TTC549 (cell line): ENCODE measurements at regions not wholly inside any gene's neighbourhood (a gene's known extent, or its start where the extent isn't known, plus 50 kb on each side); places are given as distances from the start of the nearest gene placed in this dataset.
"Not testable (repeated sequence)": the region's sequence is repeated elsewhere in the genome, so short reads cannot be mapped to it uniquely, and the experiment has no call there.

Experiments
- FAIRE-seq: peaks from 2 replicates; lab custom pipeline; 2012; peaks lifted over from hg19 to GRCh38; lab: Jason Lieb, UNC

DNA sequence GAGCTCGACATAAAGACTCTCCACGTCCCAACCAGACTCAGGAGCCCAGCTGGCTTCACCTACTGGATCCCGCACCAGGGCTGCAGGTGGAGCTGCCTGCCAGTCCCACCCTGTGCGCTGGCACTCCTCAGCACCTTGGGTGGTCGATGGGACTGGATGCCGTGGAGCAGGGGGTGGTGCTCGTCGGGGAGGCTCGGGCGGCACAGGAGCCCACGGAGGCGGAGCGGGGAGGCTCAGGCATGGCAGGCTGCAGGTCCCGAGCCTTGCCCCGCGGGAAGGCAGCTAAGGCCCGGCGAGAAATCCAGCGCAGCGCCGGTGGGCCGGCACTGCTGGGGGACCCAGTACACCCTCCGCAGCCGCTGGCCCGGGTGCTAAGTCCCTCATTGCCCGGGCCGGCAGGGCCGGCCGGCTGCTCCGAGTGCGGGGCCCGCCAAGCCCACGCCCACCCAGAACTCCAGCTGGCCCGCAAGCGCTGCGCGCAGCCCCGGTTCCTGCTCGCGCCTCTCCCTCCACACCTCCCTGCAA is 1520.7 kb downstream of the SUCLG1 start:
- FAIRE-seq, result not testable (repeated sequence)

DNA sequence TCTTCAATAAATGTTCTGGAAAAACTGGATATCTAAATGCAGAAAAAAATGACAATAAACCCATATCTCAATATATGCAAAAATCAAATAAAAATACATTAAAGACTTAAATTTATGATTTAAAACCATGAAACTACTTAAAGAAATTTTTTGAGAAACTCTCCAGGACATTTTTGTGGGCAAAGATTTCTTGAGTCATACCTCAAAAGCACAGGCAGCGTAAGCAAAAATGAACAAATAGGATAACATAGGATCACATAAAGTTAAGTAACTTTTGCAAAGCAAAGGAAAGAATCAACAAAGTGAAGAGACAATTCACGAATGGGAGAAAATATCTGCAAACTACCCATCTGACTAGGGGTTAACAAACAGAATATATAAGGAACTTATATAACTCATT is 1545.5 kb downstream of the SUCLG1 start:
- FAIRE-seq, result no peak

DNA sequence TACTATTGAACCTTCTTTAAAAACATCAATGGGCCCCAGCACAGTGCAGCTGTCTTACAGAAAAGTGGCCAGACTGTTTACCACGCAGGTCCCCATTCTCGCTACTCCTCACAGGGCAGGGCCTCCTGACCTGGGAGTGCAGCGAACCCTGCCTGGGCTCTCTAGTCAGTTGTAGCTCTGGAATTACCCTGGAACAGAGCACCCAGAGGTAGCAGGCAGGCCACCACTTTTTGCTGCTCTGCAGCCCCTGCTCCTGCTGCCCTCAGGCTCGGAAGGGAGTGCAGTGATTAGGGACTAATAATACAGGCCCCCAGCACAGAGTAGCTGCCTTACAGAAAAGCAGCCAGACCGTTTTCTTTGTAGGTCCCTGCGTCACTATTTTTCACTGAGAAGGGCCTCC is 1563.0 kb downstream of the SUCLG1 start:
- FAIRE-seq, result no peak

DNA sequence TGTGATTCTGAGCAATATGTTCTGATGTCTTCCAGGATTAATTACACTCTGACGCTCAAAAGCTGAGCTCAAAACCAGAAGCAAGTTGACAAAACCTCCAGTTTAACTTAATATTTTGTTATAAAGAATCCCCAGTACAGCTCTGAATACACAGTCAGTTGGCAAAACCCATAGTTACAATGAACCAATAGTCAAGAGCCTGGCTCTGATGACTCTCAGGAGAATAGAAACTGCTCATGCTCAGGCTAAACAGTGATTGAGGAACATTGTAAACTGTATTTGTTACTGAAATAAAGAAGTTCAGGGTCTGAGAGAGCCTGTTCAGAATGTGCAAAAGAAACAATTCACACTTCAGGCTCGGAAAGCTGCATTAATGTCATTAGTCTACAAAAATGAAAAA is 1565.9 kb downstream of the SUCLG1 start:
- FAIRE-seq, result no peak

DNA sequence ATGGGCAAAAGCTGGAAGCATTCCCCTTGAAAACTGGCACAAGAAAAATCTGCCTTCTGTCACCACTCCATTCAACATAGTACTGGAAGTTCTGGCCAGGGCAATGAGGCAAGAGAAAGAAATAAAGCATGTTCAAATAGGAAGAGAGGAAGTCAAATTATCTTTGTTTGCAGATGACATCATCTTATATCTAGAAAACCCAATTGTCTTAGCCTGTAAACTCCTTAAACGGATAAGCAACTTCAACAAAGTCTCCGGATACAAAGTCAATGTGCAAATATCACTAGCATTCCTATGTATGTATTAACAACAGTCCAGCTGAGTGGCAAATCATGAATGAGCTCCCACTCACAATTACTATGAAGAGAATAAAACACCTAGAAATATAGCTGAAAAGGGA is 1579.3 kb downstream of the SUCLG1 start:
- no peak for FAIRE-seq

DNA sequence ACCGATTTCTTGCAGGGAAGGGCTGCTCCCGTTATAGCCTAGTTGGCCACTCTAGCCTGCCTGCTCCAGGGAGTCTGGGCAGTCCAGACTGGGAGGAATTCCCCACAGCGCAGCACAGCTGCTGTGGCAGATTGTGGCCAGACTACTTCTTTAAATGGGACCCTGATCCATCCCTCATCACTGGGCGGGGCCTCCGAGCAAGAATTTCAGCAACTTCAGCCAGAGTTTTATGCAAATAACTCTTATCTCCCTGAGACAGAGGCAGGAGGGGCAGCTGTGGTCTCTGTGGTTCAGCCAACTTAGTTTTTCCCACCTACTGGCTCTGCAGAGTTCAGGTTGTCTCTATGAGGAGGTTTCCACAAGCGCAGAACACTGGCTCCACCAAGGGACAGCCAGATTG is 1583.2 kb downstream of the SUCLG1 start:
- FAIRE-seq, result no peak

DNA sequence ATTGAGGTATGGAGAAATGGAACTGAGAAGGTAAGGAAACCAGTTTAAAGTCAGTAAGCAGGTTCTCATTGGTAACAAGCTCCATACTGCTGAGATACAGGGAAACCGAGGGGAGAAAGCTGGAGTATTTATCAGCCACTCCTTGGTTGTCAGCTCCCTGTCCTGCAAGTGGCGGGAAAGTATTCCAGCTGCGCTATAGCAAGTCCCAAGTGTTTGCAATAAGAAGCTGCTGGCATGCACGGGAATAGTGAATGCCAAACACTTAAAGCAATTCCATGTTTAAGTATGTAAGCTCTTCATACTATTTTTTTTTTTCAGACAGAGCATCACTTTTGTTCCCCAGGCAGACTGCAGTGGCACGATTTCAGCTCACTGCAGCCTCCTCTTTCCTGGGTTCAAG is 1601.1 kb downstream of the SUCLG1 start:
- FAIRE-seq, result no peak

DNA sequence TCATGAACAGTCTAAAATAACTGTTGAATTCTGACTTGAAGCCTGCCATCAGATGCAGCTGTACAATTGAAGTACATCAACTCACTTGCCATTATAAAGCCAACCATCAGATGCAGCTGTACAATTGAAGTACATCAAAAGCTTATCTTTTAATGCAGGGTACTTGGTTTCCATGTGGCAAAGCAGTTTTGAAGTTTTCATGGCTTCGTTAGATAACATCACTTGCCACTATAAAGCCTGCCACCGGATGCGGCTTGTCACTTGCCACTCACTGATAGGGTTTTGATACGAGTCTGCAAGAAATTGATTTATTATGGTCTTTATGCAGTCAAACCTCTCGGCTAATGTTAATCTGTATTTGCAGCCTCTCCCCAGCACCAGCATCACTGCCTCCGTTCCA is 1605.8 kb downstream of the SUCLG1 start:
- FAIRE-seq, result no peak

DNA sequence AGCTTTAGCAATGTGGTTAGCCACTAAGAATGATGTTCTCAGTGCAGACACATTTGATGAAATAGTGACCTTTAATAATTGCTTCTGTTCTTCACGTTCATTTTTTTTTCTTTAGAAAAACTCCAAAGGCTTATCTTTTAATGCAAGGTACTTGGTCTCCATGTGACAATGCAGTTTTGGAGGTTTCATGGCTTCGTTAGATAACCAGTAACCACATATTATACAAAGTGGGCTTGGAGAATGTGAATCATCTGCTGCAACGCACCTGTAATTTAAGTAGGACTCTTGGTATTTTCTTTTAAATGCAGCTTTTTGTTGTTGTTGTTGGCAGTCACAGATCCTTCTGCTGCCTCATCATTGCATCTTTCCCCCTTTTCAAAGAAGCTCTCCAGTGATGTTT is 1606.3 kb downstream of the SUCLG1 start:
- FAIRE-seq, result no peak

DNA sequence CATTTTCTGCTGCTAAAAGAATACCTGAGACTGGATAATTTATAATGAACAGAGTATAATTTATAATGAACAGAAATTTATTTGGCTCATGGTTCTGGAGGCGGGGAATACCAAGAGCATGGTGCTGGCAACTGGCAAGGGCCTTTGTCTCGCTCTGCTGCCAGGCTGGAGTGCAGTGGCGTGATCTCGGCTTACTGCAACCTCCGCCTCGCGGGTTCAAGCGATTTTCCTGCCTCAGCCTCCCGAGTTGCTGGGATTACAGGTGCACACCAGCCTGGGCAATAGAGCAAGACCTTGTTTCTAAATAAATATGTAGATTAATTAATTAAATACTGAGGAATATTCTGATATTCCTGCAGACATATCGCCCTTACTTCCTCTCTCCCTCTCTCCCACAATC is 1610.8 kb downstream of the SUCLG1 start:
- no peak for FAIRE-seq

DNA sequence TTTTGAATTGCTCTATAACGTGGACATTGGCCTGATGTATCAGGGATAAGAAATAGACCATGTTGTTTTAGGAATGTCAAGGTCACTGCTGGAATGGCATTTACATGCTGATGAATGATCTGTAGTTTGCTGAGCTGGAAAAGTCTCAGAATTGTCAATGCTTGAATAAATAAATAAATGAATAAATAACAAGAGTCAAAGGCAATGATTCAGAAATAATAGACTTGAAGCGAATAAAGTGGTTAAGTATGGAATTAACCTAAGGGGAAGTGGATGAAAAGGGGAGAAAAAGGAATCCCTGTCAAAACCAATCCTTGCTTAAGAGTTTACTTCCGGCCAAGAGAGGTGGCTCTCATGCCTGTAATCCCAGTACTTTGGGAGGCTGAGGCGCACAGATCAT is 1620.0 kb downstream of the SUCLG1 start:
- no peak for FAIRE-seq

DNA sequence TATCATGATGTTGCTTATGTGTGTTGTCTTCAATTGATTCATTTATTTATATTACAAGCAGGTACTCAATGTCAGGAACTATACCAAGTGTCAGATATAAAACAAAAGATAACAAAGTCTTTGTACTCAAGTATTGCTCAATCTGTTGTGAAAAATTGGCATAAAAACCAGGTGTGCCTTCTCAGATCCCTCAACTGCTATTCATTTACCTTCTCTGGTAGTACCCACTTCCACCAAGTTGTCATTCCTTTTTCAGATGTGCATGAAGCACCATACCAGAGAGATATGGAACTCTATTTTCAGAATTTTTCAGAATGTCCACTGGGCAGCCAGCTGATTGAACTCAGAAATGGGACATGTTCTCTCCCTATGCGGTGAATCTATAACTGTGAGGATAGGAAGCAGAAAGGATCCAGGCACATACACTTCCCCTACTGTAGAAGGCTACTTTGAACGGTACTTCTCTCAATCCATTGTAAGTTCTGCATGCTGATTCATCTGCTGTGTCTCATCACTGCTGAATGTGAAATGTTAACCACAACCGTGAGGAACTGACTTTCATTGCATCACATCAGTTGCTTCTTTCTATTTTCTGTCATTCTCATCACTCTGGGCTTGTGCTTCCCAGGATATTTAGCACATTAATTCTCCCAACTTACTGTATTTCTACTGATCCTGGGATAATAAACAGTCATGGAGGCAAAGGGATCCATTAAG is 1621.3 kb downstream of the SUCLG1 start:
- FAIRE-seq, result no peak

DNA sequence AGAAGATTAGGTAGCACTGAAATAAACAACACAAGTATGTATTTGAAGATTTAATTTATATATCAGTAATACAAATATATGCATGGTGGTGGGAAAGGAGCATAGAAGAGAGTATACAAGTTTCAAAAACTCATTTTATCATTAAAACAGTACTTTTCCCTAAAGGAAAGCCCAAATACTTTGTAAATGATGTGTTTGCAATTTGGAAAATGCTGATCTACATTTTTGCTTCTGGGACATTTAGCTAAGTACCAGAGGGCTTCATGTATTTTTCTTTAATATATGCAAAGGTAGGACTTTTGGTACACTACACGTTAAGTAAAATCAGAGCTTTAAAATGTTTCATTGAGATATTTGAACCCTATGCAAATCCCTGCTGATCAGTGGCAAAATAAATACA is 1624.2 kb downstream of the SUCLG1 start:
- FAIRE-seq, result no peak

DNA sequence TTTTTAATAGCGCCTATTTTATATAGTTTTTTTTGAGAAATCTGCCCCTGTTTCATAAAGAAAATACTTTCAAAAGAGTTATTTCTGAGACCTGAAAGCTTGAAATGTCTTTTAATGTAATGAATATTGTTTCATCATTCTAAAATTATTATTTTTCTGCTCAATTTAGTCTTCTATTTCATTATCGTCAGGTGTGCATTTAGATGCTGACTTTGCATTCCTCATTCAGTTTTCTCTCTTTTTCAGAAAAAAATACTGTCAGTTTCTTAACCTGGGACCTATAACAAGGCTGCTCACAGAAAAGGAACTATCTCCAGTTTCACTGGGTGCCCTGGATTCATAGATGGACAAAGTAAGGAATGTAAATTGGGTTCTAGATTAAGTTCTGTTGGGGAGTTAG is 1631.7 kb downstream of the SUCLG1 start:
- FAIRE-seq, result no peak

DNA sequence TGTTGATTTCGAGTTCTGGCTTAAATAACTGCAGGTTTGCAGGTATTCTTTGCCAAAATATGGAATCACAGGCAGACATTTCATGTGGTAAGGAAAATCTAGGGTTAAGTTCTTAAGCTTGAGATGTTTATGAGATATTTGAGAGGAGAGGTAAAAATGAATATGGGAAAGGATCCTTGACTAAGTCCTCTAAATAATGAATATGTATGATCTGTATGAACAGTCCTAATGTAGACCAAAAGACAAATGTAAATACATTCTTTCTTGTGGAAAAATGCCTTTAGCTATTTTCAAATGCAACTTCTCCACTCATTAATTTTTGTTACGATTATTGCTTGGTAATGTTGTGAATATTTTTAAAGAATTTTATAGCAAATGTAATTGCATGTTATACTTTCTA is 1632.6 kb downstream of the SUCLG1 start:
- no peak for FAIRE-seq

DNA sequence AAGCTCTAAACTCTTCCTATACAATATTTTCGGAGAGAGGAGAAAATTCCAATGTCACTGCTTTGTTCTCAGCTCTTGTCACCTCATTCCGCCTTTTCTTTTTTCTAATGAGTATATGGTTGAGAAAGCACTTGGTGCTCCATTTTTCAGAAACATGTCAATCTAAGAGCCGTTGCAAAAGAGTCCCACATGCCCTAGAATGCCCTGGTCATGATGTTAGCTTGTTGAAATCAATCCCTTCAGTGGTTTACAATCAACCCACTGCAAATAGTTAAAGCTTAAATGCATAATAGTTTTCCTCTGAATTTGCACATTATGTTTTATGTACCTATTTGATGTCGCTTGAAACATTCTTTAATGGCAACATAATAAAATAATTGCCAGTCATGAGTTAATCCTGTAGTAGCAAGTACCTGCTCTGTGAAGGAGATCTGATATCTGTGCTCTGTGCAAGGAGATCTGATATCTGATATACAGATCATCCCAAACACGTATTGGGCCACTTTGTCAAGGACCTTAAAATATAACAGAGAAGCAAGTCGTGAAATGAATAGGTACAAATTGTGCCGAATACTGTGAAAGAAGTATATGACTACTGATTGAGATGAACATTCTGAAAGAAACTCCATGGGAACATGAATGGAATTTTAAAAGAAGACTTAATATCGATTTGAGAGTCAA is 1633.5 kb downstream of the SUCLG1 start:
- FAIRE-seq, result no peak

DNA sequence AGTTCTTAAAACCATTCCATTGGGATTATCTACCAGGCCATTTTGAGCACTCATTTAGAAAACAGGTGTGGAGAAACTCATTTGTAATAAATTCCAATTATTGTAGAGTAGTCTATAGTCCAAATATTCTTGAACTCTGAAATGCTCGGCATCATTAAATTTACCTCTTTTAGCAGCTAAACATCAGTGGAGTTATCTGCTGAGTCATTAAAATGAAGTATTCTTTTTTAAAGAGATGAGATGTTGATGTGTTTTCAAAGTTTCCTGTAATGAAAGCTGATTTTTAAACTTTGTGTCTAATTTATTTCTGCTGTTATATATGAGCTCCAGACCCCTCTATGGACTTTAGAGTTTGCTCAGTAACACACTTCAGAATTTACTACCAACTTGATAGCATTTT is 1635.2 kb downstream of the SUCLG1 start:
- FAIRE-seq, result no peak

DNA sequence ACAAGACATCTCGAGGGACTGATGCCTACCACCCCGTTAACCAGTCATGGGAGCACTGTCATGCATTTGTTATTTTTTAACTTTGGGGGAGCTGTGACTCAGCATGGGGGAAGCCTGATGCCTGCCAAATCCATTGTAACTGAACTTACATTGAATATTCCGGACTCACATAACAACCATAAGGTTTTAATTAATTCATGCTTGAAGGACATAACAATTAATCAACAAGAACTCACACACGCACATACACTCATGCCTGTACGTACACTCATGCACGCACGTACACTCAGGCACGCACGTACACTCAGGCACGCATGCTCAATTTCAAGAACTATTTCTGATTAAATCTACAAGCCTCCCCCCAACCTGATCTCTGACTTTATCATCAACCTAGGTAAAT is 1639.1 kb downstream of the SUCLG1 start:
- no peak for FAIRE-seq

DNA sequence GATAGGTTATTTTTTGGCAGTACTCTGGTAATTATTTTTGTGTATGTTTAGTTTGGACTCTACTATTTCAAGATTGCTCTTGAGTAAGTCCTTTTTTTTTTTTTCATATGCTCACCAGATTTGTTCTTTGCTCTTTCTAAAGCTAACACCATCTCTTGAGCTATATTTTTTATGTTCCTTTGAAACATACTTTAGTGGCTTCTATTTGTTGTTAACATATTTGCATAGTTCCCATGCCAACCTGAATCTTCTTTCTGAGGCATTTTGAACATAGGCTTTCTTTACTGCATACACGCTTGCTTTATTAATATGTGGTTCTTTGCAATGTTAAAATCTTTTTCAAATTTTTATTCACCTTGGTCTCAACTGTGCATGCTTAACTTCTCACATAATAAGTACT is 1644.9 kb downstream of the SUCLG1 start:
- FAIRE-seq, result no peak

DNA sequence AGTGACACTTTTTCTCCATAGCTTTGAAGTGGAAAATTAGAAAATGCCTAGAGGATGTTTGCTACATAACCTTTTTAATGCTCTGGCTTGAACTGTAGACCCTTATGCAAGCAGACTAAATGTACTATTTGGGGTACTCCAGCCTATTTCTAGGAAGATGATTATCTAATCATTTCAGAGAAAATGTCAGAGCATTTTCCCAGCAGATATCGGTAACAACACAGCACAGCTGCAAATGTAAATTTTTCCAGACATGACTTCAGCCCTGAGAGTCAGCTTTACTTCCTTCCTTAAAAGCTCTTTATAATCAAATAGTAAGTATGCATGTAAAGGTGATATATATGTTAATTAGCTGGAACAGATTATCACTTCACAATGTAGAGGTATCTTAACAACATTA is 1647.1 kb downstream of the SUCLG1 start:
- no peak for FAIRE-seq

DNA sequence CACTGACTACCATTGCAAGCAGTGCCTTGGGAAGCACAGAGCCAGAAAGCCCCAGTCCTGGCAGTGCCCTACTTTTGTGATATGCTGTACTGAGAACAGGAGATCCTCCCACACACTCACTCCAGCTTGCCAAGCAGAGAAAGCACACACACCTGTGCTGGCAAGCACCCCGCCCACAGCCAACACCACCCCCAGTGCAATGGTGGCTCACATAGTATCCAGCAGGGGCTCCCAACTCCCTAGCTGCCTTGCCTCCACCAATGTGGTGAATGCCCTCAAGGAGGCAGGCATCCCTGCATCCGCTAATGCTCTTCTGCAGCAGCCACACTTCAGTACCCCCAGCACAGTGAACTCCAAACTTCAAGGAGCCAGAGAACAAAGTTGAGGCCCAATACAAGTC is 1655.8 kb downstream of the SUCLG1 start:
- no peak for FAIRE-seq

DNA sequence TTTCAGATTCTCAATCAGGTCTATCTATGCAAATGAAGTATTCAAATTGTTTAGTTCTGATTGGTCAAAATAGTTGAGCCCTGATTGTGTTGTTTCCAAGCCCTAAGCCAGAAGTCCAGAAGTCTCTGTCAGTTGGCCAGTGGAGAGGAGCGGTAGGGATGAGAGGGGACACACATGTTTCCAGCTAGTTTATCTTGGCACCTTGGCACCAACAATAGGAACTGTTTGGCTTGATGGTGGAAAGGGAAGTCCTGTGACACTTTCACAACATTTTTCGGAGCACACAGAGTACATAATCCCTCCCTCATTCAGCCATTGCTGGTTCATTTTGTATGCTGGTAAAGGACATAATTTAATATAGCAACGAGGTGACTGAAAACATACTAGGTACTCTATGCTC is 1661.6 kb downstream of the SUCLG1 start:
- FAIRE-seq, result no peak

DNA sequence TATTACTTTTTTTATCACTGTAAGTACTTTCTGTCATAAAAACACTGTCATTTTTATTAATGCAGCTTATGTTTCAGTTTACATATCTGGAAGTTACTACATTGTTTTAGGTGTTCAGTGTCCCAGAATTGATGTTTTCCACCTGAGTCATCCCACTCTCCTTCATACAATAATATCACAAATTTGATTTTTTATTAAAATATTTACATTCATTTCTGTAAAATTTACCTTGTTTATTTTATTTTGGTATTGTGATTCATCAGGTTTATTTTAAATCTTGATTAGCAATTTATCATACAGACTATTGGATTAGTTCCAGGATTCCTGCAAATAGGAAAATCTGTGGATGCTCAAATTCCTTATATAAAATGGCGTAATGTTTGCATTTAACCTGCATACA is 1662.9 kb downstream of the SUCLG1 start:
- FAIRE-seq, result no peak

DNA sequence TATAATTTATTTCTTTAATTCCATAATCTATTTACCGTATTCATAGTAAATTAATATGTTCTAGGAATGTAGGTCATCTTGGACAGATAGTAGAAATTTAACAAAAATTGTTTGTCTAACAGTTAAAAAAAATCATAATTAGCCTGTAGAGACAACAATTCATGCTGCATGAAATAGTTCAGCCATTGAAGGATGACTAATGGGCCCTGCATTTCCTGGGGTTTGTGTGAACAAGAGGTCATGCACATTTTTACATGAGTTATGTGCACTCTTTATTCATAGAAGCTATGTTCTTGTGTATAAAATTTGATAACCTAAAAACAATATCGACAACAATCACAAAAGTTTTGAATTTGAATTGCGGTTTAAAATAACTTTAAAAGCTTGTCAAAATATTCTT is 1663.6 kb downstream of the SUCLG1 start:
- no peak for FAIRE-seq
